Endometrial microvascular endothelial cells (primary cell): ENCODE measurements at regions not wholly inside any gene's neighbourhood (a gene's known extent, or its start where the extent isn't known, plus 50 kb on each side); places are given as distances from the start of the nearest gene placed in this dataset.

Experiments used
- in situ Hi-C: cut with HindIII; loops from 2 replicates; pipeline ENCODE4 v1.10.0; 2017; ENCODE audit warnings: low sequenced_read_pairs, low pct_unique_long_range_greater_than_20kb; ENCODE audit errors: inconsistent ontology term

DNA sequence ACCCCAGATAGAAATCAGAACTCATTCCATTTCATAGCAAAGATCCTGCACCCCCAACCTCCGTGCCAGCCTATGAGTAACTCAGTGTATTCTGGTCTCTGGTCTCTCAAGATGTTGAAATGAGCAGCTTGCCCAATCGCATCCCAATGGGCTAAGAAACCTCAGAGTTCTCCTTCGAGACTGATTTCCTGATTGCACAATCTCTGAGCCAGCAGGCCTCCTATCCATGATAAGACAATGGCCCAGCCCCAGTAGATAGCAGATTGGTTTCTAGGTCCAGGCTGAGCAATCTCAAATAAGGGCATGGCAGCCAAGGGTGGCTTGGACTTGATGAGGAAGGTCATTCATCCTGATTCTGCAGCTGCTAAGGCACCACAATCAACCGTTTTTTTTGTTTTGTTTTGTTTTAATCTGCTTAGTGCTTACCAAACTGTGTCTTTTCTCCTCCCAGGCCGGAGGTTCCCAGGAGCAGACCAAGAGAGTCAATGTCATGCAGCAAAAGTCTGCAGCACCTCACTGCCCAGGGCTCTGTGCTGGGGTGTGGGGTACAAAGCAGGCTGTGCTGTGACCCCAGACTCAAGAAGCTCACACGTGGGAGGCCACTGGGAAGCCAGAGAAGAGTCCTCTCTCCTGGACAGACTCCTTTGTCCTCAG is 125.1 kb upstream of the NXT1 start:
- in situ Hi-C loops, result loop anchor here (25.0 kb wide), 1 partner anchor 538 kb away; no protein-coding TSS in a partner anchor

DNA sequence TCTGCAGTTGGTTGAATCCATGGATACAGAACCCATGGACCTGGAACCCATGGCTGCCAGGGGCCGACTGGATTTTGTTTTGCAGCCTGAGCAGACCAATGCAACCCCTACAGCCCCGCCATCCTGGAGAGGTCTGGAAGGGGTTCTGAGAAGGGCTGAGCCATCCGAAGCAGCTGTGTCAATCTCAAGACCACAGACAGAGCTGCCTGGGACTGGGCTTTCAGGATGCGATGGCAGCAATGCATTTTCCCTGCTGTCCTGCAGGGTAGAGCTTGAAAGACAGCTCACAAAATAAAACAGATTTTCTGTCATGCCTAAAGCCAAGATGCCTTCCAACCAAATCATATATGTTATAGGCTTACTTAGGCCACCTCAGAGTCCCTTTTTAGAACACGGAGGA is 125.8 kb upstream of the NXT1 start:
- in situ Hi-C loops, result loop anchor here (25.0 kb wide), 1 partner anchor 538 kb away; no protein-coding TSS in a partner anchor

DNA sequence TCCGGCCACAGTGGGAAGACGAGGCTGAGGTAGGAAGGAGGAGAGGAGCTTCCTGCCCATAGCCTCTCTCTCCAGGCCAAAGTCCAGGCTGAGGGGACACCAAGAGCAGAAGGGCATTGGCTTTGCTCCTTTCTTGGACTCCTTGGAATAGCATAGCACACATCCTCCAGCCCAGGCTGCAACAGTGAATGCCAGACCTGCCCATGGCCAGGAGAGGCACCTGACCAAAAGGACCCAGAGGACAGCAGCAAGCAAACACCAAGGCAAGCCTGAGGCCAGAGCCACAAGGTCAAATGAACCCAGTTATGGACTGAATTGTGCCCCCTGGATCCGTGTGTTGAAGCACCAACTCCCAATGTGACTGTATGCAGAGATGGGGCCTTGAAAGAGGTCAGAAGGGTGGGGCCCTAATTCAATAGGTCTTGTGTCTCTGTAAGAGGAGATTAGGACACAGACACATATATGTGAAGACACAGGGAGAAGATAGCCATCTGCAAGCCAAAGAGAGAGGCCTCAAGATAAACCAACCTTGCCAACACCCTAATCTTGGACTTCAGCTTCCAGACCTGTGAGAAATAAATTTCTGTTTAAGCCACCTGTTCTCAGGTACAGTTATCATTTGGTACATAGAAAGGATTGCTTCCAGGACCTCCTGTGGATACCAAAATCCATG is 126.5 kb upstream of the NXT1 start:
- in situ Hi-C loops, result no loop called here

DNA sequence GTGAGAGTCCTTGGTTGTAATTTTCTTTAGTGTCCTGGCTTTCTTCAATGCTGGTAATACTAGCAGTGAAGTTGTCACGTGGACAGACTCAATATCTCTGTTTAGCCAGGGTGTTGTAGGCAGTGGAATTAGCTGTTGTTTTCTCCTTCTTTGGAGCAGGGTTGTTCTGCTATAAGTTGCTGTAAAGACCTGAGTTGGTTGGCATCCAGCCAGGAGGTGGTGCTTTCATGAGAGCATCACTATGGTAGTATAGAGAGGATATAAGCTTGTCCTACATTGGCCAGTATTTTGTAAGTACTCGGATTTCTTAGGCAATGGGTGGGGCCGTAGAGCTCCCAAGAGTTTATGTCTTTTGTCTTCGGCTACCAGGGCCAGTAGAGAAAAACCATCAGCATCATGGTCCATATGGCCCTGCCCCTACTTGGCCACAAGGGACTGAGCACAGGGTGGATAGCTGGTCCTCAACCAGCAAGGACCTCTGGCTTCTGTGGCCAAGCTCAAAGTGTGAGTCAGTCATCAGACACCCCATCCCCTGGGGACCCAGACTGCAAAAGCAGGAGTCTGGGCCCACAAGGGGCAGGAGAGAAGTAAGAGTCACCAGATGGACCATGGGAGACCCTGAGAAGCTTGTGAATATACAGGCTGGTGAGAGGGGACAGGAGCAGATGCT is 127.9 kb upstream of the NXT1 start:
- in situ Hi-C loops, result no loop called here

DNA sequence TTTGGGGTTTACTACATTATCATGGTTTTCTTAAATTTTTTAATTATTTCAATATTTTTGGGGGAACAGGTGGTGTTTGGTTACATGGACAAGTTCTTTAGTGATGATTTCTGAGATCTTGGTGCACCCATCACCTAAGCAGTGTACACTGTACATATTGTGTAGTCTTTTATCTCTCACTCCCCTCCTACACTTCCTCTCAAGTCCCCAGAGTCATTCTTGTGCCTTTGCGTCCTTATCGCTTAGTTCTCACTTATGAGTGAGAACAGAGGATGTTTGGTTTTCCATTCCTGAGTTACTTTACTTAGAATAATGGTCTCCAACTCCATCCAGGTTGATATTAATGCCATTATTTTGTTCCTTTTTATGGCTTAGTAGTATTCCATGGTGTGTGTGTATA is 130.9 kb upstream of the CD93 start:
- in situ Hi-C loops, result no loop called here

DNA sequence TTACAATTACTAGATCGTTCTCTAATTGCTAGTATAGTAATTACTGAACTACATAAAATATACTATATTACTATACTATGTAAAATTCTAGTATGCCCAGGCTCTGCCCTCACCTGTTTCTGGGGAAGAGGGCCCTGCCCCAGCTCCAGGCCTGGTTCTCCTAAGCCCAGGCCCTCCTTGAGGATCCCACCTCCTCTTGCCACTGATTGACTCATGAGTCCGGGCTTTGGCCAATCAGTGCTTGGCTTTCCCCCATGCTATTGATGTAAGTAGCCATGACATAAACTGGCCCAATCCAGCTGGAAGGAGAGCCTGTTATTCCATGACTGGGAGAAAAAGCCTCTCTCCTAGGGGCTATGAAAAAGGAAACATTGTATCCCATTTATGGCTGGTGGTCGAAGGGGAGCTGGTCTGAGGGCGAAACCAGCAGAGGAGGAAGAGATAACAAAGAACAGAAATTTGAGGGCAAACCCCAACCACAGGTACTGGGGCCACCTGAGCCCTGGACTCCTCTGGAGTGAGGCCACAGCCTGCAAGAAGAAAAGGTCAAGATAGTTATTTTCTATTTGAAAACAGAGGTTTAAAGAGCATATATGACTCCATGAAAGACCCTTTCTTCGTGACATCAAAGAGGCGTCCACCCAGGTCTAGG is 129.3 kb upstream of the CD93 start:
- in situ Hi-C loops, result no loop called here

DNA sequence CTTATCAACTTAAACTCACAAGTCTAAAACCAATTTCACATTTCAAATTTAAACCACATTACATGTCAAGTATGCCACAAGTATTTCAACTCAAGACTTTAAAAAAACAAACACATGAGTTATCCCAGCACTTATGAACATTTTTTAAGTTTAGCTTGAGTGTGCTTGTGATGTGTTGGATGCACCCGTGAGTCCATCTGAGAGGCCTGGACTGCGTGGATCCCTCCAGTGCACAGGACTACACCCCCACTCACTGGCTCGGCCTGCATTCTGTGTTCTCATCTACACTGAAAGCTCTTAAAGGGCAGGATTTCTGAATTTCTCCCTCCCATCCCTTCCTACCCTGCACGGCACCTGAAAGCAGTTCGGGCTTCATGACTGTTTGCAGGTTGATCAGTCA is 128.8 kb upstream of the CD93 start:
- in situ Hi-C loops, result no loop called here

DNA sequence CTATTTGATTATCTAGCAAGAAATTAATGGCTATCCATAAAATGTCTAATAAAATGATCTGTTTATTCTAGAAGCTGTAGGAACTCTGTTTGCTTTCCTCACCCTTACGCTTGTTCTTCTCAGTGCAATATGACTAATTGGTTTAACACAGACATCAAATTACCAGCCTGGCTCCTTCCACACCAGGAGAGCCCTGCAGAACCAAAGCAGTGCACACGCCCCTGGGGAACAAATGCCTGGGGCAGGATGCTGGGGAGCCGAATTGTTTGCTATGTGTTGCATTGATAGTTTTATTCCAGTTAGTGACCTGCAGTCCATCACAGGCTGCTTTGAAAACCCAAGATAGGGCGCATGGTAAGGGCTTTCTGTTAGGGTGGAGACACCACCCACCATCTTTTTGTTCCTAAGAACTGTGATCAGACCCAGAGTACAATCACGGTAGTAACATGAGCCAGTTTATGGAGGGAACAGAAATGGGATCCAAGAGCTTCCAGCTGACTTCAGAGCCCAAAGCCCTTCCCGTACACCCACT is 126.4 kb upstream of the CD93 start:
- in situ Hi-C loops, result no loop called here

DNA sequence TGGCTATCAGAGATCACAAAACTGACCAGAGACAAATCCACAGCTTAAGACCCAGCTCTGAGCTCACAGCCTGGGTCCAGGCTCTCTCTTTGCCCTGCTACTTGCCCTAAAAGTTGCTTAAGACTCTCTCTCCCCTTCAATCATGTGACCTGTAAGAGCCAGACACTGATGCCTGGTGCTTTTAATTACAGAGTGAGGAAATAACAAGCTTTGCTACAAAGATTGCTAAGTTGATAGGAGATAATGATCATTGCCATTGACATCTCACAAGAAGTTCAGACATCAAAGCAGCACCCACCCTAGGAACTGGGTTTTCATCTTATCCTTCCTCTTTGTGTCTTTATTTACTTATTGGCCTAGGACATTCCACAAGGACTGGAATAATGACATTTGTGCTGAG is 125.9 kb upstream of the CD93 start:
- in situ Hi-C loops, result no loop called here

DNA sequence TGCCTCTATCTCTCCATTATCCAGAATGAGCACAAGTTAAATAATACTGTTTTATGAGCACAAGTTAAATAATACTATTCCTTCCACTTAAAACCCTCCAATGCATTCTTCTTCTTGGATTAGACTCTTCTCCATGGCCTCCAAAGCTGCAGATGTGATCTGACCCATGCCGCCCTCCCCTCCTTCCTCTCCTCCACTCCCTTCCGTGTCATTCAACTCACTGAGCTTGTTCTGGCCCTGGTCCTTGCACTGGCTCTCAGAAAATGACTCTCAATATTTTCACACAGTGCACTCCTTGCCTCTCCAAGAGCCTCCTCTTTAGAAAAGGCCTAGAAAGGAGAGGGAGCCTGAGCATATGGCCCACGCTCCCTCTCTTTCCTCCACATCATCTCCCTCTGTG is 125.0 kb upstream of the CD93 start:
- in situ Hi-C loops, result no loop called here

DNA sequence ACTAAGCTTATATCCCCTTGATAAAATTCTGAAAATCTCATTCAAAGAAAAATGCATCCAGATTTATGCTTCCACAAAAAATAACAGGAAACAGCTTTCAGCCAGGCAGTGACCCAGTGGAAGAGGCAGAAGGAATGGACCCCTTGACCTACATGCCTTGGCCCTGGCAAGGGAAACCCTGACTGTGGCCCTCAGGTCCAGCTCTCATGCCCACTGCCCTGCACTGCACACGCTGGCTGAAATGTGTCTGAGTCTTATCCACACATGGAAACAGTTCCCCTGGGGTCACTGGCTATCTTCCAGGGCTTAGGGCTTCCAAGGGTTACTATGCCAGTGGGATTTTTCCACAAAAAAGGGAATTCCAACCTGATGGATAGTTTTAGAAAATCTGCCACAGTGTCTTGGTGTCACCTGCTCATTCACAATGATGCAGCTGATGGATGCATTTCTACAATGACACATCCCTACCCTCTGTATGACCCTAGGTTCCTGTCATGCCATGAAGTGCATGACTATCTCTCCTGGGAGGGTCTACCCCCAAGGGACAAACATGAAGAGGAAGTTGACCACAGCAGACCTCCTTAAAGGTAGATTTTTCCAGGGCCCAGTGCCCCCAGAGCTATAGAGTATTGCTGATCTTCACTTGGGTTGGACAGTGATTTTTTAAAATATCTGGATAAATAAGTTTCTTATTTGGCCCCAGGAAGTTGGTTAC is 121.9 kb upstream of the CD93 start:
- in situ Hi-C loops, result no loop called here

DNA sequence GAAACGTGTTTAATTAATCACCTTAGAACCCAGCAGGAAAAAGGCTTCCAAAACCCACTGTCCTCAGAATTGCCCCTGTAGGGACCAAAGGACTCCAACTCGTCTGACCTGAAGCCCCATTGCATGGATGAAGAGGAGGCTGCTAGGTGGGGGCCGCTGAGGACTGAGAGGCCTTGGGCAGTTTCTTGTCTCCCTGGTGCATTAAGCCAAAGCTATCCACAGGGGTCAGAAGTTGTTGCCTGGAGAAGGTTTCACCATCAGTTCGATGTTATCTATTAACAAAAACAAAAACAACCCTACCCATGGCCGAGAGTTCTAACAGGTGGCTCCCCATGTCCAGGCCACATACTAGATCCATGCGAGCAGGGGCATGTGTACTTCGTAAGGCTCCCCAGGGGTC is 120.9 kb upstream of the CD93 start:
- in situ Hi-C loops, result no loop called here

DNA sequence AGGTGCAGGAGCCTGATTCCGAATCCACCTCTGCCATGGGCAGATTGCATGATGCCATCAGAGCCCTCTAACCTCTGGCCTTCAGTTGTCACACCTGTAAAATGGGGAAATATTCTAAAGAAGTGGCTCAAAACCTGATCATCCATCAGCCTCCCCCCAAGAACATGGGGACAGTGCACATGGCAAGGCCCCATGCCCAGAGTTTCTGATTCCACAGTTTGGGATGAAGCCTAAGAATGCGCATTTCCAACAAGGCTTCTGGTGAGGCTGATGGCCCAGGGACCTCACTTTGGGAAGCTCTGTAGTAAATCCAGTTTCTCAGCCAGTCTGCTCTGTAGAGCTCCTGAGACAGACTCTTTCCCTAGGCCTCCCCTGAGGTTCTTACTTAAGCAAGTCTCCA is 119.9 kb upstream of the CD93 start:
- in situ Hi-C loops, result no loop called here

DNA sequence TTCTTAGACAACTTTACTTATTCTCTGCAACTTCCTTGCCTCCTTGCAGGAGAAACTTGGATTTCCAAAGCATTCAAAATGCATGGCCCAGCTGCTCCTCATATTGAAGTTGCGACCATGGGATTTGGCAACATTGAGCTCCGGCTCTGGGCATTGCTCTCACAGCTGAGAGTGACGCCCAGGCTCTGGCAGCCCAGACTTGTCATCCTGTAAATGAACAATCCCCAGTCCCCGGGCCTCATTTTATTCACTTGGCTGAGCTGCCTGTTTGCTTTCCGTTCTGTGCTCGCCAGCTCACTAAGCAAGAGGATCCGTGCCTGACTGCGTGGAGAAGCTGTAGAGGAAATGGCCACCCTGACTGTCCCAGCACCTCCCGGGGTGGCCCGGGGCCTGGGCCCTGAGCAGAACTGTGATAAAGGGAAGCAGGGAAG is 119.5 kb upstream of the CD93 start:
- in situ Hi-C loops, result no loop called here

DNA sequence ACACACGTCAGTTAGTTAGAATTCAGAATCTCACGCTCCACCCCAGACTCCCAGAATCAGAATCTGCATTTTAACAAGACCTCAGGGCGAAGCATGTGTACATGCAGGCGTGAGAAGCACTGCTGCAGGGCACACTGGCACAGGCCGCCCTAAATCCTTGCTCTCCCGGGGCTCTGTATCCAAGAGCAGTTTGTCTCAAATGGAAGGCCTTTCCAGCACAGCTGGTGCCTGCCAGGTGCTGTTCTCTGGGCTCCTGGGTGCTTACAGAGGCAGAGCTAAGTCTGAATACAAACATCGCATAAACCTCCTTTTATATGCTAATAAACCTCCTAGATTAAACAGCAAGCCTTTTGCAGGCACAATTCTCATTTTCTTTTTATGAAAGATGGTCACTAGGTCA is 119.1 kb upstream of the CD93 start:
- in situ Hi-C loops, result no loop called here

DNA sequence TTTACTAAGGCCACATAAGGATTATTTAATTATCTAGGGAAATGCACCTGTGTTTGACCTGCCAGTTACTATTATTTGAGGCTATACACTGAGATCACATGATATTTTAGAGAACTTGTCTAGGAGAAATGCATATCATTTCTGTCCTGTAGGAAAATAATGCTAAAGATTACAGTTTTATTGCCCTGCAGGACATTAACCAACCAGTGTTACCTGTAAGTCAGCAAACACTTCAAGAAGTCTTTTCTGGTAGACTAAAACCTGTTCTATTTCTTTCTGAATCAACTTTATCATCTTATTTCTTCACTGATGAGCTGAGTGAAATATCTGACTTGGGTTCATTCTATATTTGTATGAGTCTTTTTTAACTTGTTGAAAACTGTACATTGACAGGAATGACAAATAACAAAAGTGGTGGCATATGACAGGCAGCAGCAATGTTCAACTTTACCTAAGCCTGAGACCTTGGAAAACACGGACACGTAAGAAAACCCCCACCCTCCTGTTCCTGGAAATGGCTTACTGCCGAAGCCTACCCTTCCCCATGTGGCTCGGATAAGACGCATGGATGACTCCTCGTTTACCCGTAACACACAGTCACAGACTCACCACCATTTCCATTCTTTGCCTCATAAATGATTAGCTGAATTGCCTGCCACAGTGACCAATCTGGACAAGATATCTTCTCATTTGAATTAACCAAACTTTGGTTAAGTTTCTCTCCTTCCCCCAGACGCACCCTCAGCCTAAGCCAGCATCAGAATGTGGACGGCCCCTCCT is 118.0 kb upstream of the CD93 start:
- in situ Hi-C loops, result no loop called here

DNA sequence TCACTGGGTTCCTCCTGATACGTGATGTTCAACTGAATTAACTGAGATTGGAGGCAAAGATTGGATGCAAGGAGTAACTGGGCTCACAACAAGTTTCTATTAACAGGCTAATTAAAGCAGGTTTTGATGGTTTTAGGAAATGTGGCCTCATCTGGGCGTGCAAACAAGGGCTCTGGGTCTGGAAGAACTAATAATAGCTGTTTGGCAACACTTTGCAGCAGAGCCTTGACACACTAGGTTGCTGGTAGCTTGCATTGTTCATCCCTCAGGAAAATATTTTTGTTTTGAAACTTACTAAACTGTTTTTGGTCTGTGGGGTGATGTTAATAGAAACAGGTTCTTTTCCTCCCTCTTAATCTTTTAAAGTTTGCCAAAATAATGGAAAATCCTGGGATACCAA is 117.2 kb upstream of the CD93 start:
- in situ Hi-C loops, result no loop called here

DNA sequence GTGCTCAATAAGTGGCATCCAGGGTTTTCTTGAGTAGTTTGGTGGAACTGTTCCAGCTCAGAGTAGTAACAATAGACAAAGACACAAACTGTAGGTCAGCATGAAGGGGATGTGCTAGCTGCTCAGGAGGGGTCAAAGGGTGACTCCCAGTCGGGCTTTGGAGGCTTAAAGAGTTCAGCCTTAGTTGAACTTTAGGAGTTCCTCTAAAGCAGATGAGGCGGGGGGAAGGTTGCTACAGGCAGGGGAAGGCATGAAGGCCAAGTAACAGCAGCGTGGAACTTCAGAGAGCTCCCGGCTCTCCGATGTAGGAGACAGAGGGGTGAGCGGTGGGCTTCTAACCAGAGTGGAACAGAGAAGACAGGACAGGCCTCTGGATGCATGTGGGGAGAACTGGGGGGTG is 115.5 kb upstream of the CD93 start:
- in situ Hi-C loops, result no loop called here
